GM23248 (cell line): ENCODE measurements at regions not wholly inside any gene's neighbourhood (a gene's known extent, or its start where the extent isn't known, plus 50 kb on each side); places are given as distances from the start of the nearest gene placed in this dataset.

Experiments
- DNase-seq: peaks from one replicate; pipeline ENCODE4 v3.0.0-alpha.2; 2015
- H2AFZ ChIP-seq: fragments of 200-600 bp; sonication (generic); 2 replicates; pipeline ENCODE4 v1.6.1; 2016; ENCODE audit warnings: antibody characterized with exemption
- H3F3A ChIP-seq: fragments of 200-600 bp; sonication (generic); 2 replicates; pipeline ENCODE4 v1.6.1; 2016; ENCODE audit warnings: mild to moderate bottlenecking, antibody characterized with exemption, mixed run types; ENCODE audit not compliant: insufficient read depth
- H3K27ac ChIP-seq: fragments of 200-600 bp; sonication (generic); 2 replicates; pipeline ENCODE4 v1.5.1; 2016; ENCODE audit warnings: mild to moderate bottlenecking
- H3K27me3 ChIP-seq: fragments of 200-600 bp; sonication (generic); replicated peaks from 2 replicates; pipeline ENCODE4 v1.6.1; 2016; ENCODE audit warnings: mild to moderate bottlenecking; ENCODE audit not compliant: insufficient read depth
- H3K36me3 ChIP-seq: fragments of 200-600 bp; sonication (generic); 2 replicates; pipeline ENCODE4 v1.6.1; 2016; ENCODE audit warnings: low read depth, mild to moderate bottlenecking
- H3K4me1 ChIP-seq: fragments of 200-600 bp; sonication (generic); 2 replicates; pipeline ENCODE4 v1.6.1; 2016; ENCODE audit warnings: mild to moderate bottlenecking; ENCODE audit not compliant: insufficient read depth
- H3K4me2 ChIP-seq: fragments of 200-600 bp; sonication (generic); one replicate; pipeline ENCODE4 v1.6.1; 2016; ENCODE audit warnings: mild to moderate bottlenecking; ENCODE audit not compliant: unreplicated experiment
- H3K4me3 ChIP-seq: fragments of 200-600 bp; sonication (generic); 2 replicates; pipeline ENCODE4 v1.5.1; 2016; ENCODE audit warnings: mild to moderate bottlenecking
- H3K79me2 ChIP-seq: fragments of 200-600 bp; sonication (generic); 2 replicates; pipeline ENCODE4 v1.6.1; 2016; ENCODE audit warnings: mild to moderate bottlenecking; ENCODE audit not compliant: insufficient read depth
- H3K9ac ChIP-seq: fragments of 200-600 bp; sonication (generic); 2 replicates; pipeline ENCODE4 v1.6.1; 2016; ENCODE audit warnings: mild to moderate bottlenecking
- H3K9me2 ChIP-seq: fragments of 200-600 bp; sonication (generic); 2 replicates; pipeline ENCODE4 v1.6.1; 2016; ENCODE audit warnings: mixed run types, mild to moderate bottlenecking, moderate library complexity; ENCODE audit not compliant: insufficient read depth
- H3K9me3 ChIP-seq: fragments of 200-600 bp; sonication (generic); one replicate; pipeline ENCODE4 v1.6.1; 2017; ENCODE audit warnings: low read depth
- H4K20me1 ChIP-seq: fragments of 200-600 bp; sonication (generic); 2 replicates; pipeline ENCODE4 v1.6.0; 2016; ENCODE audit not compliant: insufficient read depth
- EZH2 ChIP-seq: fragments of 200-600 bp; sonication (generic); IDR thresholded peaks from 2 replicates; pipeline ENCODE4 v1.6.1; 2018; ENCODE audit warnings: antibody characterized with exemption, mild to moderate bottlenecking; ENCODE audit not compliant: insufficient read depth, poor library complexity, severe bottlenecking
- EZH2phosphoT487 ChIP-seq: fragments of 200-600 bp; sonication (generic); IDR thresholded peaks from 2 replicates; pipeline ENCODE4 v1.6.1; 2018; ENCODE audit warnings: antibody characterized with exemption, moderate library complexity, mild to moderate bottlenecking, low read depth; ENCODE audit not compliant: insufficient read depth
- WGBS, 2 experiments: methylation state at CpG; one replicate each; pipeline ENCODE4 v1.1.6; 2015 to 2017; ENCODE audit warnings: low lambda C conversion rate in 2 of 2, low coverage in 1 of 2; ENCODE audit errors: missing lambda C conversion rate in 2 of 2; 5-methylcytosine and 5-hydroxymethylcytosine counted together
- in situ Hi-C: fragments of 300-500 bp; cut with MboI; formaldehyde crosslinking; loops from 2 replicates; pipeline ENCODE4 v1.15.0; 2020

GRCh38 chr3:105051972-105052371 is 314.7 kb upstream of the ALCAM start:
- no peak for DNase-seq
- H2AFZ ChIP-seq, result no peak overlapping the region
- no peak overlapping the region for H3K9ac ChIP-seq
- no peaks in the 10 kb centered on the region for H3K27me3 ChIP-seq
- H3K9me2 ChIP-seq, result no peaks in the 10 kb centered on the region
- no peaks in the 10 kb centered on the region for H4K20me1 ChIP-seq
- no peaks in the 10 kb centered on the region for H3K79me2 ChIP-seq
- H3K4me3 ChIP-seq, result no peak overlapping the region
- H3K9me3 ChIP-seq, result no peaks in the 10 kb centered on the region
- TF ChIP-seq EZH2phosphoT487, result no peak
- TF ChIP-seq EZH2, result no peak
- H3K27ac ChIP-seq, result no peak overlapping the region
- H3K36me3 ChIP-seq, result no peaks in the 10 kb centered on the region
- WGBS, 2 experiments, result 69 to 70% methylated on average over 1 of the region's 1 CpG
- no peaks in the 10 kb centered on the region for H3K4me1 ChIP-seq
- H3K4me2 ChIP-seq, result no peak overlapping the region
- H3F3A ChIP-seq, result no peaks in the 10 kb centered on the region
- in situ Hi-C loops, result no loop called here

GRCh38 chr3:105062853-105063252 is 303.9 kb upstream of the ALCAM start:
- Histone ChIP-seq H3K27me3 (no peaks in the 10 kb centered on the region), H3K9me3 (no peaks in the 10 kb centered on the region), H3K27ac (no peak overlapping the region), H3K79me2 (no peaks in the 10 kb centered on the region), H3K9ac (no peak overlapping the region), H3K9me2 (no peaks in the 10 kb centered on the region), H3K36me3 (no peaks in the 10 kb centered on the region), H3K4me3 (no peak overlapping the region), H4K20me1 (no peaks in the 10 kb centered on the region), H3K4me2 (no peak overlapping the region), H3K4me1 (no peaks in the 10 kb centered on the region), H3F3A (no peaks in the 10 kb centered on the region), H2AFZ (no peak overlapping the region)
- in situ Hi-C loops, result no loop called here
- TF ChIP-seq EZH2phosphoT487, result no peak
- no peak for TF ChIP-seq EZH2
- 24 to 26% methylated on average over 3 of the region's 3 CpGs for WGBS, 2 experiments
- DNase-seq, result no peak

- no peak for TF ChIP-seq EZH2phosphoT487
- TF ChIP-seq EZH2, result no peak
- Histone ChIP-seq H3F3A (no peaks in the 10 kb centered on the region), H3K9ac (no peak overlapping the region), H3K4me2 (no peak overlapping the region), H3K27me3 (no peaks in the 10 kb centered on the region; the same call in 1 of the 2 replicates), H3K79me2 (no peaks in the 10 kb centered on the region), H4K20me1 (no peaks in the 10 kb centered on the region), H2AFZ (no peak overlapping the region), H3K4me3 (no peak overlapping the region), H3K36me3 (no peaks in the 10 kb centered on the region), H3K4me1 (no peaks in the 10 kb centered on the region), H3K9me3 (no peaks in the 10 kb centered on the region), H3K27ac (no peak overlapping the region), H3K9me2 (no peaks in the 10 kb centered on the region)
- in situ Hi-C loops, result no loop called here
- DNase-seq, result no peak
- WGBS, 2 experiments, result 46 to 48% methylated on average over 8 of the region's 8 CpGs
Observed at GRCh38 chr3:105065895-105066839, 300.5 kb upstream of the ALCAM start.

- H3K4me3 ChIP-seq, result no peak overlapping the region
- H3K79me2 ChIP-seq, result no peaks in the 10 kb centered on the region
- no peak for DNase-seq
- in situ Hi-C loops, result no loop called here
- no peak for TF ChIP-seq EZH2phosphoT487
- TF ChIP-seq EZH2, result no peak
- no peak overlapping the region for H3K9ac ChIP-seq
- H3K9me2 ChIP-seq, result no peaks in the 10 kb centered on the region
- no peaks in the 10 kb centered on the region for H3F3A ChIP-seq
- H3K36me3 ChIP-seq, result no peaks in the 10 kb centered on the region
- H3K27me3 ChIP-seq, result no peaks in the 10 kb centered on the region; the same call in 1 of the 2 replicates
- no peak overlapping the region for H3K27ac ChIP-seq
- H3K4me2 ChIP-seq, result no peak overlapping the region
- H2AFZ ChIP-seq, result no peak overlapping the region
- no peaks in the 10 kb centered on the region for H3K9me3 ChIP-seq
- H3K4me1 ChIP-seq, result no peaks in the 10 kb centered on the region
- 35 to 53% methylated on average over 3 of the region's 3 CpGs for WGBS, 2 experiments
- H4K20me1 ChIP-seq, result no peaks in the 10 kb centered on the region
Observed at GRCh38 chr3:105067361-105067760, 299.3 kb upstream of the ALCAM start.
